HepG2 (cell line): ENCODE measurements at regions not wholly inside any gene's neighbourhood (a gene's known extent, or its start where the extent isn't known, plus 50 kb on each side); places are given as distances from the start of the nearest gene placed in this dataset.

Source experiments
- ATAC-seq: fragments of 200-7000 bp; cut with Tn5 transposase; 3 replicates; pipeline ENCODE4 v1.9.1; 2020; ENCODE audit warnings: mild to moderate bottlenecking, moderate library complexity
- BruUV-seq: library from RNA; stranded (reverse); fragments of 400-500 nt; replicated peaks from 2 replicates; lab custom pipeline; 2021; lab: Mats Ljungman, UMichigan
- CTCF ChIA-PET: fragments of 300-600 bp; formaldehyde crosslinking; extraction: SDS; loops from one replicate; lab custom pipeline; 2021; ENCODE audit warnings: low total read pairs, inconsistent platforms, low intra/inter-chr PET ratio; lab: Yijun Ruan, JAX
- POLR2A ChIA-PET: fragments of 350-600 bp; sonication (Branson Sonifier 250); formaldehyde crosslinking; loops from one replicate; lab custom pipeline; 2020; ENCODE audit warnings: antibody characterized with exemption, inconsistent platforms; lab: Yijun Ruan, JAX
- DNase-seq: peaks from one replicate; pipeline ENCODE4 v3.0.0-alpha.2; 2015; ENCODE audit warnings: low spot score
- FAIRE-seq: peaks from 3 replicates; lab custom pipeline; 2011; peaks lifted over from hg19 to GRCh38; lab: Jason Lieb, UNC
- H2AFZ ChIP-seq: one replicate; pipeline ENCODE4 v1.6.1; 2011; ENCODE audit warnings: low read length, inconsistent platforms
- H3K27ac ChIP-seq: fragments of 300-600 bp; 3 replicates; pipeline ENCODE4 v1.8.0; 2011; ENCODE audit warnings: mixed run types, mild to moderate bottlenecking, mixed read lengths, low read length, inconsistent platforms; ENCODE audit not compliant: insufficient read depth; ENCODE audit errors: extremely low read length
- H3K27me3 ChIP-seq, 2 experiments: fragments of 200-600 bp in 1 of 2; 2 replicates in 1 of 2; 3 replicates in 1 of 2; pipeline versions ENCODE4 v1.6.0 to v1.8.0; 2011; ENCODE audit warnings: low read length in 2 of 2, mild to moderate bottlenecking in 2 of 2, moderate library complexity in 2 of 2, inconsistent platforms in 1 of 2; ENCODE audit not compliant: insufficient read depth in 2 of 2, control insufficient read depth in 1 of 2
- H3K36me3 ChIP-seq, 2 experiments: fragments of 200-600 bp in 1 of 2; replicated peaks in 1 of 2; 2 replicates in 1 of 2; 3 replicates in 1 of 2; pipeline versions ENCODE4 v1.5.1 to v1.8.0; 2011; ENCODE audit warnings: low read length in 2 of 2, inconsistent platforms in 1 of 2; ENCODE audit not compliant: insufficient read depth in 2 of 2, control insufficient read depth in 1 of 2
- H3K4me1 ChIP-seq: 2 replicates; pipeline ENCODE4 v1.5.1; 2012; ENCODE audit warnings: low read length, inconsistent platforms; ENCODE audit not compliant: insufficient read depth
- H3K4me2 ChIP-seq: 2 replicates; pipeline ENCODE4 v1.6.0; 2011; ENCODE audit warnings: low read depth, low read length, inconsistent platforms
- H3K4me3 ChIP-seq, 3 experiments: fragments of 200-600 bp in 1 of 3; sonication (generic), shearing (Covaris generic) in 1 of 3; replicated peaks in 1 of 3; 2 replicates each; pipeline ENCODE4 v1.5.1; 2011 to 2016; ENCODE audit warnings: low read length in 3 of 3, inconsistent platforms in 2 of 3, low read depth in 2 of 3, mild to moderate bottlenecking in 2 of 3, control low read depth in 1 of 3, mixed read lengths in 1 of 3; ENCODE audit not compliant: insufficient read depth in 1 of 3
- H3K79me2 ChIP-seq: one replicate; pipeline ENCODE4 v1.6.1; 2011; ENCODE audit warnings: low read length, inconsistent platforms; ENCODE audit not compliant: insufficient read depth
- H3K9ac ChIP-seq: 2 replicates; pipeline ENCODE4 v1.6.0; 2011; ENCODE audit warnings: mild to moderate bottlenecking, low read depth, low read length, inconsistent platforms; ENCODE audit not compliant: insufficient read depth
- H3K9me3 ChIP-seq: 2 replicates; pipeline ENCODE4 v1.5.1; 2012; ENCODE audit warnings: mild to moderate bottlenecking, low read length
- H4K20me1 ChIP-seq: 2 replicates; pipeline ENCODE4 v1.6.0; 2011; ENCODE audit warnings: inconsistent platforms, mild to moderate bottlenecking, low read length, moderate library complexity; ENCODE audit not compliant: insufficient read depth
- CCAR2 ChIP-seq: fragments of 200-400 bp; formaldehyde crosslinking; optimal IDR thresholded peaks from 2 replicates; pipeline ENCODE3; 2018; ENCODE audit warnings: low read depth, mild to moderate bottlenecking, low read length, moderate library complexity
- ELF1 ChIP-seq: sonication (generic); formaldehyde crosslinking; IDR thresholded peaks from 2 replicates; pipeline ENCODE4 v1.4.0; 2020; ENCODE audit warnings: missing genetic modification reagents
- PHF8 ChIP-seq: sonication (generic); formaldehyde crosslinking; IDR thresholded peaks from 2 replicates; pipeline ENCODE4 v1.5.0; 2020; ENCODE audit warnings: missing genetic modification reagents
- SALL1 ChIP-seq: sonication (generic); formaldehyde crosslinking; IDR thresholded peaks from 2 replicates; pipeline ENCODE4 v1.8.0; 2022; ENCODE audit warnings: mild to moderate bottlenecking, missing genetic modification reagents
- ZNF12 ChIP-seq: sonication (generic); formaldehyde crosslinking; IDR thresholded peaks from 2 replicates; pipeline ENCODE4 v1.5.0; 2020; ENCODE audit warnings: missing genetic modification reagents
- ZNF256 ChIP-seq: sonication (generic); formaldehyde crosslinking; conservative IDR thresholded peaks from 2 replicates; pipeline ENCODE4 v1.4.0; 2020; ENCODE audit warnings: missing genetic modification reagents
- WGBS: methylation state at CpG from one replicate; pipeline ENCODE4 v1.1.6; 2017; ENCODE audit warnings: low lambda C conversion rate; 5-methylcytosine and 5-hydroxymethylcytosine counted together
- in situ Hi-C: cut with HindIII; loops from 2 replicates; pipeline ENCODE4 v1.10.0; 2017; ENCODE audit warnings: low pct_unique_long_range_greater_than_20kb; ENCODE audit not compliant: extremely low pct_ligation_motif_present
- intact Hi-C: fragments of 100-400 bp; cut with micrococcal nuclease; formaldehyde crosslinking; loops from one replicate; pipeline ENCODE4 v1.10.0; 2022; ENCODE audit not compliant: unreplicated experiment
- TF ChIP-seq, protein P1 (sequence below): sonication (generic); formaldehyde crosslinking; IDR thresholded peaks from 2 replicates; pipeline ENCODE4 v1.4.0; 2020; ENCODE audit warnings: mild to moderate bottlenecking, missing genetic modification reagents, borderline replicate concordance
- TF ChIP-seq, protein P2 (sequence below): sonication (generic); formaldehyde crosslinking; IDR thresholded peaks from 2 replicates; pipeline ENCODE4 v1.4.0; 2020; ENCODE audit warnings: missing genetic modification reagents
- TF ChIP-seq, protein P3 (sequence below): sonication (generic); formaldehyde crosslinking; IDR thresholded peaks from 2 replicates; pipeline ENCODE4 v1.5.1; 2020; ENCODE audit warnings: mild to moderate bottlenecking, missing genetic modification reagents, moderate library complexity

DNA sequence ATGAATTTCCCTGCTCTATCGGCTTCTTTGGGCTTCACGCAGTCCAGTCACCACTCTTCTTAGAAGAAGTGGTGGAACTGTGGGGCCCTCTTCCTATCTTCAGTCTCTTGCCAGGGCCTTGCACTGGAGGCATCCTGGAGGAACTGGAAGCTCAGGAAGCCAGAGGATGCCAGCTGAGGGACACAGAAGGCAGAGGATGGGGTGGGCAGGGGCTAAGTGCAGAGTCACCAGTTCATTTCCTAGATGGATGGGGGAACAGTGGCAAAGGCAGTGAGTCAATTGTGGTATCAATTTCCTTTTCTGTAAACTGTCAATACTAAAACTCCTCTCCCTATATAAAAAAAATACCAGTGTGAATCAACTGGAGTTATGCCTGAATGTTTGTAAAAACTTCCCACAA is 419.7 kb downstream of the KLF12 start:
- DNase-seq (no peak), FAIRE-seq (no peak), ATAC-seq (no peak)
- Histone ChIP-seq H3K4me3 (no peak overlapping the region), H3K27ac (no peak overlapping the region), H3K4me2 (no peak overlapping the region), H3K4me1 (peaks cover 10% of the 10 kb centered on the region; the same call in 1 of the 2 replicates), H4K20me1 (no peaks in the 10 kb centered on the region), H3K27me3 (no peaks in the 10 kb centered on the region), H3K36me3 (no peaks in the 10 kb centered on the region), H3K9ac (no peak overlapping the region), H2AFZ (no peak overlapping the region), H3K79me2 (no peaks in the 10 kb centered on the region), H3K9me3 (no peaks in the 10 kb centered on the region)
- in situ Hi-C loops (no loop called here), intact Hi-C loops (no loop called here)
- ChIA-PET POLR2A (no interaction called here), CTCF (no interaction called here)
- no TSS peak for BruUV-seq
- 85% methylated on average over 2 of the region's 2 CpGs for WGBS
- TF ChIP-seq ZNF256 (CRISPR knock-in tag) (no peak), CCAR2 (no peak), ELF1 (CRISPR knock-in tag) (no peak), PHF8 (CRISPR knock-in tag) (no peak), SALL1 (no peak), ZNF12 (no peak)
- TF ChIP-seq, protein P1, sequence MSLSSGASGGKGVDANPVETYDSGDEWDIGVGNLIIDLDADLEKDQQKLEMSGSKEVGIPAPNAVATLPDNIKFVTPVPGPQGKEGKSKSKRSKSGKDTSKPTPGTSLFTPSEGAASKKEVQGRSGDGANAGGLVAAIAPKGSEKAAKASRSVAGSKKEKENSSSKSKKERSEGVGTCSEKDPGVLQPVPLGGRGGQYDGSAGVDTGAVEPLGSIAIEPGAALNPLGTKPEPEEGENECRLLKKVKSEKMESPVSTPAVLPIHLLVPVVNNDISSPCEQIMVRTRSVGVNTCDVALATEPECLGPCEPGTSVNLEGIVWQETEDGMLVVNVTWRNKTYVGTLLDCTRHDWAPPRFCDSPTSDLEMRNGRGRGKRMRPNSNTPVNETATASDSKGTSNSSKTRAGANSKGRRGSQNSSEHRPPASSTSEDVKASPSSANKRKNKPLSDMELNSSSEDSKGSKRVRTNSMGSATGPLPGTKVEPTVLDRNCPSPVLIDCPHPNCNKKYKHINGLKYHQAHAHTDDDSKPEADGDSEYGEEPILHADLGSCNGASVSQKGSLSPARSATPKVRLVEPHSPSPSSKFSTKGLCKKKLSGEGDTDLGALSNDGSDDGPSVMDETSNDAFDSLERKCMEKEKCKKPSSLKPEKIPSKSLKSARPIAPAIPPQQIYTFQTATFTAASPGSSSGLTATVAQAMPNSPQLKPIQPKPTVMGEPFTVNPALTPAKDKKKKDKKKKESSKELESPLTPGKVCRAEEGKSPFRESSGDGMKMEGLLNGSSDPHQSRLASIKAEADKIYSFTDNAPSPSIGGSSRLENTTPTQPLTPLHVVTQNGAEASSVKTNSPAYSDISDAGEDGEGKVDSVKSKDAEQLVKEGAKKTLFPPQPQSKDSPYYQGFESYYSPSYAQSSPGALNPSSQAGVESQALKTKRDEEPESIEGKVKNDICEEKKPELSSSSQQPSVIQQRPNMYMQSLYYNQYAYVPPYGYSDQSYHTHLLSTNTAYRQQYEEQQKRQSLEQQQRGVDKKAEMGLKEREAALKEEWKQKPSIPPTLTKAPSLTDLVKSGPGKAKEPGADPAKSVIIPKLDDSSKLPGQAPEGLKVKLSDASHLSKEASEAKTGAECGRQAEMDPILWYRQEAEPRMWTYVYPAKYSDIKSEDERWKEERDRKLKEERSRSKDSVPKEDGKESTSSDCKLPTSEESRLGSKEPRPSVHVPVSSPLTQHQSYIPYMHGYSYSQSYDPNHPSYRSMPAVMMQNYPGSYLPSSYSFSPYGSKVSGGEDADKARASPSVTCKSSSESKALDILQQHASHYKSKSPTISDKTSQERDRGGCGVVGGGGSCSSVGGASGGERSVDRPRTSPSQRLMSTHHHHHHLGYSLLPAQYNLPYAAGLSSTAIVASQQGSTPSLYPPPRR (CRISPR knock-in tag): no peak
- TF ChIP-seq, protein P2, sequence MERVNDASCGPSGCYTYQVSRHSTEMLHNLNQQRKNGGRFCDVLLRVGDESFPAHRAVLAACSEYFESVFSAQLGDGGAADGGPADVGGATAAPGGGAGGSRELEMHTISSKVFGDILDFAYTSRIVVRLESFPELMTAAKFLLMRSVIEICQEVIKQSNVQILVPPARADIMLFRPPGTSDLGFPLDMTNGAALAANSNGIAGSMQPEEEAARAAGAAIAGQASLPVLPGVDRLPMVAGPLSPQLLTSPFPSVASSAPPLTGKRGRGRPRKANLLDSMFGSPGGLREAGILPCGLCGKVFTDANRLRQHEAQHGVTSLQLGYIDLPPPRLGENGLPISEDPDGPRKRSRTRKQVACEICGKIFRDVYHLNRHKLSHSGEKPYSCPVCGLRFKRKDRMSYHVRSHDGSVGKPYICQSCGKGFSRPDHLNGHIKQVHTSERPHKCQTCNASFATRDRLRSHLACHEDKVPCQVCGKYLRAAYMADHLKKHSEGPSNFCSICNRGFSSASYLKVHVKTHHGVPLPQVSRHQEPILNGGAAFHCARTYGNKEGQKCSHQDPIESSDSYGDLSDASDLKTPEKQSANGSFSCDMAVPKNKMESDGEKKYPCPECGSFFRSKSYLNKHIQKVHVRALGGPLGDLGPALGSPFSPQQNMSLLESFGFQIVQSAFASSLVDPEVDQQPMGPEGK: no peak
- TF ChIP-seq, protein P3, sequence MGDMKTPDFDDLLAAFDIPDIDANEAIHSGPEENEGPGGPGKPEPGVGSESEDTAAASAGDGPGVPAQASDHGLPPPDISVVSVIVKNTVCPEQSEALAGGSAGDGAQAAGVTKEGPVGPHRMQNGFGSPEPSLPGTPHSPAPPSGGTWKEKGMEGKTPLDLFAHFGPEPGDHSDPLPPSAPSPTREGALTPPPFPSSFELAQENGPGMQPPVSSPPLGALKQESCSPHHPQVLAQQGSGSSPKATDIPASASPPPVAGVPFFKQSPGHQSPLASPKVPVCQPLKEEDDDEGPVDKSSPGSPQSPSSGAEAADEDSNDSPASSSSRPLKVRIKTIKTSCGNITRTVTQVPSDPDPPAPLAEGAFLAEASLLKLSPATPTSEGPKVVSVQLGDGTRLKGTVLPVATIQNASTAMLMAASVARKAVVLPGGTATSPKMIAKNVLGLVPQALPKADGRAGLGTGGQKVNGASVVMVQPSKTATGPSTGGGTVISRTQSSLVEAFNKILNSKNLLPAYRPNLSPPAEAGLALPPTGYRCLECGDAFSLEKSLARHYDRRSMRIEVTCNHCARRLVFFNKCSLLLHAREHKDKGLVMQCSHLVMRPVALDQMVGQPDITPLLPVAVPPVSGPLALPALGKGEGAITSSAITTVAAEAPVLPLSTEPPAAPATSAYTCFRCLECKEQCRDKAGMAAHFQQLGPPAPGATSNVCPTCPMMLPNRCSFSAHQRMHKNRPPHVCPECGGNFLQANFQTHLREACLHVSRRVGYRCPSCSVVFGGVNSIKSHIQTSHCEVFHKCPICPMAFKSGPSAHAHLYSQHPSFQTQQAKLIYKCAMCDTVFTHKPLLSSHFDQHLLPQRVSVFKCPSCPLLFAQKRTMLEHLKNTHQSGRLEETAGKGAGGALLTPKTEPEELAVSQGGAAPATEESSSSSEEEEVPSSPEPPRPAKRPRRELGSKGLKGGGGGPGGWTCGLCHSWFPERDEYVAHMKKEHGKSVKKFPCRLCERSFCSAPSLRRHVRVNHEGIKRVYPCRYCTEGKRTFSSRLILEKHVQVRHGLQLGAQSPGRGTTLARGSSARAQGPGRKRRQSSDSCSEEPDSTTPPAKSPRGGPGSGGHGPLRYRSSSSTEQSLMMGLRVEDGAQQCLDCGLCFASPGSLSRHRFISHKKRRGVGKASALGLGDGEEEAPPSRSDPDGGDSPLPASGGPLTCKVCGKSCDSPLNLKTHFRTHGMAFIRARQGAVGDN (CRISPR knock-in tag): no peak
